DMS153 treated with DMSO at 0.1 percent for 48 hours (cell line): ENCODE measurements at regions not wholly inside any gene's neighbourhood (a gene's known extent, or its start where the extent isn't known, plus 50 kb on each side); places are given as distances from the start of the nearest gene placed in this dataset.
"Not testable (repeated sequence)": the region's sequence is repeated elsewhere in the genome, so short reads cannot be mapped to it uniquely, and the experiment has no call there.

Experiments
- DNase-seq: peaks from one replicate; lab custom pipeline; 2025; ENCODE audit not compliant: unreplicated experiment; lab: John Stamatoyannopoulos, UW

DNA sequence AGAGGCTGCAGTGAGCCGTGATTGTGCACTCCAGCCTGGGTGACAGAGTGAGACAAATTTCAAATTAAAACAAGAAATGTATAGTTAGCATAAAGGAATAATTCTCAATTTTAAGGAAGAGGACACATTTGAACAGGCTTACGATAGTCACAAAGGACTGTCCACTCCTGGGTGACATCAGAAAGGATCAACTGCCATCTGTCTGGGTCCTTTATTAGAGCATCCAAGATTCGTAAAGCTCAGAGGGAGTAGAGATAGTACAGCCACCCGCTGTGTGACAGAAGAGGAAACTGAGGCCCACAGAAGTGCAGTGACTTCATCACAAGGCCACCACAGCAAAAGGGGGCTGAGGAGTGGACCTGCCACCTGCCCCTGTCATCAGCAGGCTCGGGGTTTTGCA lies 149.3 kb upstream of the RBPJ start:
- no peak for DNase-seq

DNA sequence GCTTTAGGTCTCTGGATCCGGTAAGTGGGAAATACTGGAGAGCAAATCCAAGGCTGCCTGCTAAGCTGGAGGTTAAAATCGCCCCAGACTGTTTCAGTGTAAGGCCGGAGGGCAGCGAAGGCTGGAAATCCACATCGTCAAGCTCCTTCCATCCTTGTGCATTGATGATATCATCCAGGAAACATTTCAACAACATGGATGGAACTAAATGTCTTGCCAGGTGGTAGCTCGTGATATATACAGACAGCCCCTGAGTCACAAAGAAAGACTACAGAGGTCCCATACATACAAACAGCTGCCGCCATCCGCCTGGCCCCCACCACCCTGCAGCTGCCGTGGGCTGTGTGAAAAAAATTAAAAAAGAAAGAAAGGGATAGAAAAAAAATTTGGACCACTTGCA lies 148.9 kb upstream of the RBPJ start:
- no peak for DNase-seq

DNA sequence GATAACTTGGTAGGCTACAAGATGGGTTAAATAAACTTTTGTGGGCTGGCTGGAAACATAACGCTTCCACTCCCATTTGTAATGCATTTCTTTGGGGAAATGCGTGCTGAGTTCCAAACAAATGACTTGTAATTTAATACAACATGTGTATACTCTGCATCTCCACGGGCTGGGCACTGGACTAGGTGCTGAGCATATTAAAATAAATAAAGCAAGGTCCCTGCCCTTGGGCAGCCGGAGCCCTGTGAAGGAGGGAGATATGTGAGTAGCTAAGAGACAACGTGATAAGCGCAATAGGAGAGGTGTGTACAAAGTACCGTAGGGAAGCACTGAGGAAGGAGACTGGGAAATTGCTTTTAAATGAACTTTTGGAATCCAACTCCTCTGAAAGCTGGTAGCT lies 147.2 kb upstream of the RBPJ start:
- DNase-seq: no peak

DNA sequence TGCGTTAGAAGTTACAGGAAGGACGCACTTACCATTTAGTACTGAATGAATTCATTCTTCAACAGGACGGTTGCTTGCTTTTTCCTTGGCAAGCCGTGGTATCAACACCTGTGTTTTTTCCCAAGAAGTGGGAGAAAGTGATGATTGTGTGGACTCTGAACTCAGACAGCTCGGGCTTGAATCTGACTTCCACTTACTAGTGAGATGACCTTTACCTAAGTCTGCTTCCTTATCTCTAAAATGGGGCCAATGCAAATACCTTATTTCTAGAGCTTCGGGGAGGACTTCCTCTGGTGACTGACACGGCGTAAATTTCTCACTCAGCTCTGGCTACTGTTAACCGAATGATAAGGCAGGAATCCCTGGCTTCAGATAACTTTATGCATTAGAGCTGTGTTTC lies 146.8 kb upstream of the RBPJ start:
- no peak for DNase-seq

DNA sequence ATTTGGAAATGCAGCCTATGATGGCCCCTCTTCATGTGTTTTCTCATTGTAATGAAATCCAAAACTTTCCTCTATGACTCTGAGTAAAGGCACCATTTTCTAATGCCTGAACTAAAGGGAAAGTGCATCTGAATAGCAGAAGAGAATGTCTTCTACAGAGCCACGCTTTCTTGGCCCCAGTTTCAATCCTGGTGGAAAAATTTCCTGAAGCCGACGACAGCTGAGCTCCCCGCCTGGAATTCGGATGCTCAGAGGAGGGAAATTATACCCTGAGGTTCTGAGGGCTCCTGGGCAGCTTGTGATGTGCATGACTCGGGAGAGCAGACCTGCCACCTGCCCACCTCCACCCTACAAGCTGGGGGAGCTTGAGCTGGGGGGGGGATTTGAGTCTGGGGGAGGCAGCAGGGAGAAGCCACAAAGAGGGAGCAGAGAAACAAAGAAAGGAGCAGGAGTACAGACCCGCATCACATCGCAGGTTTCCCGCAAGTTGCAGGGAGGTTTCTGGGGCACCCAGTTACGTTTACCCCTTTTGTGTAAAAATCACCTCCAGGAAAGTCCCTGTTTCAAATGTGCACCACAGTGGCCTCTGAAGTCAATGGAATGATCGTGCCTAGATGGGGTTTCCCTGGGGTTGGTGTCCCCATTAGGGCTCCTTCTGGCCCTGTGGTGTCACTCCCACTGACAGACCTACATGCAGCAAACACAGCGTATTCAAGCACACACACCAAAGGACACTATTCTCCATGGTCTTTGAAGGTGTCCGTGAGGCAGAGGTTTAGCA lies 145.6 kb upstream of the RBPJ start:
- DNase-seq: no peak

DNA sequence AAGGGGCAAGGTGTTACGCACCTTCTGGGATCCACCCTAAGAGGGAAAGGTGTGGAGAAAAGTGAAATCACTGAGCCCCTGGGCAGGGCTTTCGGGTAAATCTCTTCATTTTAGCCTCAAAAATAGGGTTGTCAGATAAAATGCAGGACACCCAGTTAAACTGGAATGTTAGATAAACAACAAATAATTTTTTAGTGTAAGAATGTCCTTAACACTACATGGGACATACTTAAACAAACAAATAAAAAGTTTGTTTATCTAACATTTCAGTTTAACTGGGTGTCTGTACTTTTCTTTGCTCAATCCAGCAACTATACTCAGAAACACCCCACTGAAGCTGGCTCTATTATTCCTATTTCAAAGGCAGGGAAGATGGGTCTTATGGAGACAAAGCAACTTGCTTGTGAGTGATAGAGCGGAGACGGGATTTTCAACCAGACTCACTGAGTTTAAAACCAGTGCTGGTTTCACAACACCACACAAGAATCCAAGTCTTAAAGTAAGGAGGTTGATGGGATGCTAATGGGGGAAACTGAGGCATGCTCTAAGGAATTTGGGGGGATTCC lies 144.8 kb upstream of the RBPJ start:
- DNase-seq: no peak

DNA sequence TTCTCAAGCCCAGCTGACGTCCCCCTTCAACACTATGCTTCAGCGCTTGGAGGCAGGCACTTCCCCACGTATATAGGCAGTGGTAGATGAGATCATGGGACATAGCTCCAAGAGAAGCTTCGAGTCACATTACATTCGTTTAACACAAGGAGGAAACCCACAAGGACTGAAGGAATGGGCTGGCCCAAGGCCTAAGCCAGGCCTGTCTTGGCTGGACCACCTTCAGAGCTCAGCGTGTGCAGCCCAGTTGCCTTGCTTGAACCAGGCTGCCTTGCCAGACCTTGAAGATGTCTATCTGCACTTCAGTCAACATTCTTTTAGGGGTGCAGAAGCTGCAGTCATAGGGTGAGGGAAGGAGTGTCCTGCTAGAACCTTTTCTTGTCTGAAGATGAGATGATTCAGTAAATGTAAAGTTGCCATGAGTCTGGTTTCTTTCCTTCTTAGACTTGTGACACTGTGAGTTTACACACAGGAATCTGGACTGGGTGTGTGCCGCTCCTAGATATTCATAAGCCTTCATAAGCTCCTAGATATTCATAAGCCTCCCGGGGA lies 144.1 kb upstream of the RBPJ start:
- DNase-seq: no peak

DNA sequence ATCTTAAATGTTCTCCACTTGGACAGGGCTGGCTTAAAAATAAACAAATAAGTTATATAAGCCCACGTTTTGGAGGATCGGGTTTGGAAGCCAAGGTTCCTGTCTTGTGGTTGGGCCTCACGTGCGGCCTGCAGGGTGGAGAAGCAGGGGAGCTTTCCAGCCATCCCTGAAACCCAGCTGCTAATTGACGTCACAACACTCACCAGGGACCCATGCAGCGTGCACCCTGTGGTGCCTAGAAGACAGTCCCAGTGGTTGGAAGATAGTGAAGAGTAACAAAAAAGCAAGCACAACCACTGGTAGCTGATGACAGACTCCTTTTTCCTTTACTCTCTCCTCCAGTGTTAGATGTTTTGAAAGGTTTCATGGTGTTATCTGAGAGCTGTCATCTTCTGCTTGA lies 142.0 kb upstream of the RBPJ start:
- DNase-seq: no peak

DNA sequence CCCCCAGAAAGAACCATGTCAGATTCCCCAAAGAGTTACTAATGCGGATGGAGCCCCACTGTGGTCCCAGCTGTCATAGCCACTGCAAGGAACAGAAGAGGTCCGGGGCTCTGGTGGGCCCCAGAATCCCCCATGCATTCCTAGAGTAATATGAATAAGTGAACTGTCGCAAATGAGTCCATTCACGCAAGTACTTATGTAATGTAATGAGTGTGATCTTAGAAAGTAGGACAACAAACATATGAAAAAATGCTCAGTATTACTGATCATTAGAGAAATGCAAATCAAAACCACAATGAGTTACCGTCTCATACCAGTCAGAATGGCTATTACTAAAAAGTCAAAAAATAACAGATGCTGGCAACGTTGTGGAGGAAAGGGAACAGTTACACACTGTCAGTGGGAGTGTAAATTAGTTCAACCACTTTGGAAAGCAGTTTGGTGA lies 141.5 kb upstream of the RBPJ start:
- DNase-seq: no peak

DNA sequence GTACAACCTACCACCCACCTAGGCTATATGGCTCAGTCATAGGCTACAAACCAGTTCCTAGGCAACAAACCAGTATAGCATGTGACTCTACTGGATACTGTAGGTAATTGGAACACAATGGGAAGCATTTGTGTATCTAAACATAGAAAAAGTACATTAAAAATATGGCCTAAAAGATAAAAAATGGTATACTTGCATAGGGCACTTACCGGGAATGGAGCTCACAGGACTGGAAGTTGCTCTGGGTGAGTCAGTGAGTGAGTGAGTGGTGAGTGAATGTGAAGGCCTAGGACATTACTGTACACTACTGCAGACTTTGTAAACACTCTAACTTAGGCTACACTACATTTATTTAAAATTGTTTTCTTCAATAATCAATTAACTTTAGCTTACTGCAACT lies 139.2 kb upstream of the RBPJ start:
- no peak for DNase-seq

DNA sequence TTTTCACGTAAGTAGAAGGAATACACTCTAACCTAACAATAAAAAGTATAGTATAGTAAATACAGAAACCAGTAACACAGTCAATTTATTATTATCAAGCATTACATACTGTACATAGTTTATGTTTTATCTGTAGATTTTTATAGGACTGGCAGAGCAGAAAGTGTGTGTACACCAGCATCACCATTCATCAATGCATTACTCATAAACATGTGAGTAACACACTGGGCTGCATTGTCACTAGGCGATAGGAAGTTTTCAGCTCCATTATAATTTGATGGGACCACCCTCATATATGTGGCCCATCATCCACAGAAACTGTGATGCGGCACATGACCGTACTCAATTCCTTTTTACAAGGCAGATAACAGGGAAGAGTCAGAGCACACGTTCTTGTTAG lies 137.8 kb upstream of the RBPJ start:
- DNase-seq: no peak

DNA sequence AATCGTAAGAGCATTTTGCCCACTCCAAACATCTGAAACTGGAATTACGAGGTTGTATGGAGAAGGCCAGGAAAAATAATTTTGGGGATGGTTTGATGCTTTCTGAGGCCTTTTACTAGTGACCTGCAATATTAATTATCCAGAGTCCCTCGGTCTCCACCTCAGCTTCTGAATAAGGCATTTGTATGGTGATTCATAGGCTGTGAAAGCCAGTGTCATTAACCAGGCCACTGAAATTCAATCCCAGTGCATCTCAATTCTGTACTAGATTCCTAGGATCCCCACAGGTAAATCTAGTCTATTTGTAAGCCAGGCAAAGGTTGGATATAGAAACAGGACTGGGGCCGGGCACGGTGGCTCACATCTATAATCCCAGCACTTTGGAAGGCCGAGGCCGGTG lies 135.4 kb upstream of the RBPJ start:
- no peak for DNase-seq

DNA sequence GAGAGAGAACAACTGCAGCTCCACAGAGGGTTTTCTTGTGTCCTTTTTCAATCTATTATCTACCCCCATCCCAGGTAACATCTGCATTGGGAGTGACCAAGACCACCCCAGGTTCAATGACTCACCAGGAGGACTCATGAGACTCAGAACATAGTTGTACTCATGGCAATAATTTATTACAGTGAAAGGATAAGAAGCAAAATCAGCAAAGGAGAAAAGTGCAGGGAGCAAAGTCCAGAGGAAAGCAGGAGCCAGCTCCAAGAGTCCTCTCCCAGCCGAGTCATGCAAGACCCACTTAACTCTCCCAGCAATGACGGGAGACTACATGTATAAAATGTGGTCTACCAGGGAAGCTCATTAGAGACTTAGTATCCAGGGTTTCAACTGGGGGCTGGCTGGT lies 129.5 kb upstream of the RBPJ start:
- DNase-seq: no peak

DNA sequence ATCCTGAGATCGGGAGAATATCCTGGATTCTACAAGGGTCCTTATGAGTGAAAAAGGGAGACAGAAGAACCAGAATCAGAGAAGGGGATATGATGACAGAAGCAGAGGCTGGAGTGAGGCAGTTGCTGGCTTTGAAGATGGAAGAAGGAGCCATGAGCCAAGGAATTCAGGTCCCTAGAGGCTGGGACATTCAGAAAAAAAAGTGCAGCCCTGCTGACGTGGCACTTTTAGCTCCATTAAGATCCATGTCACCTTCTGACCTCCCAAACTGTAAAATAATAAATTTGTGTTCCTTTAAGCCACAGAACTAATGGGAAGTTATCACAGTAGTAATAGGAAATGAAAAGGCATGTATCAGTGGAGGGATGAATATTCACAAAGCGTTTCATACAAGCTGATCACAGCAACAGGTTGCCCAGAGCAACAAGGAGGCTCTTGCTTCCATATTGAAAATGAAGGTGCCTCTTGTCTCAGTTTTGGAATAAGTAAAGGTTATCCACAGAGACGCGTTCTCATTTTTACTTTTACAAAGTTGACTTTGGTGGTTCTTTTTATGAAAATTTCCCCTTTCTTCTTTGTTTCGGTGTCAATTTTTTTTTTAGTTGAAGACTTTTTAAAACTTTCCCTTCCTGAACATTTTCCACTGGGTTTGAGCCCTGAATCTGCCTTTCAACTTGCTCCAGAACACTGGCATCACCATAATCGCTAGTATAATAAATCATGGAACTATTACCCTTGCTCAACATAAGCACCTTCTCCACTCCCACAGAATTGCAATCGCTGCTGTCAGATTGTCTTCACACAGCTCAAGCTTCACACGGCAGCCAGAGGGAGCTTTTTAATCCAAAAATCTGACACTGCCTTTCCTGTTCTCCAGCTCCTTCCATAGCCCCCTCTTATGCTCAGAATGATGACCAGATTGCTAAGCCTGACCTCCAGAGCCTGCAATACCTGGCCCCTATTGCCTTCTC lies 127.6 kb upstream of the RBPJ start:
- DNase-seq: no peak

DNA sequence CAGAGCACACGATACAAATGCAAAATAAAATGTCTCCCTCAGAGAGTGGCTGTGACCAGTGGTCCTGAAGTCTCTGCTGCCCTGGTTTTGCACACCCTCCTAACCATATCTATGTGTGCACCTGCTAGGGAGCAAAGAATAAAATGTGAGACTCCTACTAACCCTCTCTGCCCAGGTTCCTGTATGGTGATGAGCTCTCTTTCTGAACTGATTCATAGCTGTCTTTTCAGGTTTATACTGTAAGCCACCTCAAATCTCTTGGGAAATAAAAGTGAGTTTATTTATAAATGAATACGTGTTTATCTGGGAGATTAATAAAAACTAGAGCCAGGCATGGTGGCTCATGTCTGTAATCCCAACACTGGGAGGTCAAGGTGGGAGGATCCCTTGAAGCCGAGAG lies 126.0 kb upstream of the RBPJ start:
- DNase-seq: no peak

DNA sequence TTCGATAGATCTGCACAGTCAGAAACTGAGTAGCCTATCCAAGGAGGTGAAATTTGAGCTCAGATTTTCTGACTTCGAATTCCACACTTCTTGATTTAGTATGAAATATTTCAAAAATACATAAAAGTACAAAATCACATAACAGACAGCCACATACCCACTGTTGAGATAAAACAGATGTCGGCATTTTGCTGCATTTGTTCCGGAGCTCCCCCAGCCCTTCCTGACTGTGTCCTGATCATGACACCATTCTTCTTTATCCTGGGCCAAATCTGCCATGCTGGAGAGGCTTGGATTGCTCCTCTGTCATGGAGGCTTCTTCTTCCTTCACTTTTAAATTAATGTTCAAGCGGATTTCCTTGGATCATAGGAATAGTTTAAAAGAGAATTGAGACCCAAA lies 124.2 kb upstream of the RBPJ start:
- DNase-seq: no peak

DNA sequence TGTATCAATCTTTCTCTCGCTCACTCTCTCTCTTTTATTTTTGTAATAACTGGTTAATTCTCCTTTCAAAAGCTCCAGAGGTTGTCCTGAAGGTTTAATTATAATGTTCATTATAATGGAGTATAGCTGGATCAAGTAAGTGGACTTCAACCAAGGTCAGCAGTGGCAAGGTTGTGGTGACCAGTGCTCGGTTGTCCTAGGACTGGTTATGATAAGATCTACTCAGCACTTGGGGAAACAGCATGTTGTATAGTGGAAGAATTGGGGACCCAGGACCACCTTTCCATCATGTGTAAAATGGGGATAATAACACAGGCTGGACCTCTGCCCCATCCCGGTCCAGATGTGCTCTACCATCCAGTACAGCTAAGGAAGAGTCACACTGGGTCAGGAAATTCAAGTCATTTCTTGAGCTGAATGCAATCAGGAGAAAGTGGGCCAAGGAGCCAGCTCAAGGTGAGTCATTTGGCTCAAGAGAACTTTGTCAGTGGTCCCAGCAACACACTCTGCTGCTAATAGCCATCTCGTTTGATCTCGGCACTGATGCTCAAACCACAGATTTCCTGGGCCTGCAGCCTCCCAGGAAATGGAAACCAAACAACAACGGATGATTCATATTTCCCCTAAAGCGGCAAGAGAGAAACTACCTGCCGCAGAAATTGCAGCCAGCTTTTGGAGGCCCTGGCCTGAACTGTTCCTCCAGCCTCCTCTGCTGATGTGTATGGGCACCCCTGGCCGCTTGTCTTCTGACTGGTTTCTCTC lies 123.6 kb upstream of the RBPJ start:
- no peak for DNase-seq

DNA sequence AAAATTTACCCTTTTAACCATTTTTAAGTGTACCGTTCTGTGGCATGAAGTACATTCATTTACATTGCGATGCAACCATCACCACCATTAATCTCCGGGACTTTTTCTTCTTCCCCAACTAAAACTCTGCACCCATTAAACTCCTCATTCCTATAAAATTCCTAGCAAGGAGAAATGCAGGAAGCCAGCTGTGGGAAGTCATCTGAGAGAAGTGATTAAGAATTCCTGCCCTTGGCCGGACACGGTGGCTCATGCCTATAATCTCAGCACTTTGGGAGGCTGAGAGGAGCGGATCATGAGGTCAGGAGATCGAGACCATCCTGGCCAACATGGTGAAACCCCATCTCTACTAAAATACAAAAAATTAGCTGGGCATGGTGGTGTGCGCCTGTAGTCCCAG lies 121.9 kb upstream of the RBPJ start:
- not testable (repeated sequence) for DNase-seq

DNA sequence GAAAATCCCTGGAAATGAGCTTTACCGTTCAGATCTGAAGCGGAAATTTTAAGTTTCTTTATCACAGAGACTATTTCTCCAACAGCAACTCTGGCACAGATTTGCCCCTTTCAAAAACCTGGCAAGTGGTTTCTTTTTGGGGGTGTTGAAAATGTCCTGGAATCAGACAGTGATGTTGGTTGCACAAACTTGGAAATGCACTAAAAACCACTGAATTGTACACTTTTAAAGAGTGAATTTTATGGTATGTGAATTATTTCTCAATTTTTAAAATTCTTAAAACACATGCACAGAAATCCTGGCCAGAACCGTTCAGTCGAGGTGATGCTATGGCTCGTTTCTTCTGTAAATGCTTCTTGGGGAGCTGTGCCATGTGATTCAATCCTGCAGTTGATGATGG lies 121.2 kb upstream of the RBPJ start:
- DNase-seq: no peak

DNA sequence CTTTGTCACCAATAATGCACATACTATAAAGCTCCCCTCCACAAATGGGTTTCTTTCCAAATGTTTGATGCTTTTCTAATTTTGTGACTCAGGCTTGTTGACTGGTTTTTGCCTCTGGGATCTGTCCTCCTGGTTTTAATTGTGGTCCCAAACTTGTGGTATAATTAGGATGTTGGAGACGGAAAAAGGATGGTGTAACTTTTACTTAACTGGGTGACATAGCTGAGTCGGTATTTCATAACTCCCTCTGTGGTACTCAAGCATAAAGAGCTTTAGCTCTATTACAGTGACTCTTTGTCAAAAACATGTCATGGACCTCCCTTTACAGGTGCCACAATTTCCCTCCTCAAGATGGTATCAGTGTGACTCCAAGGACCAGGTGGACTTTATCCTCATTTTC lies 119.7 kb upstream of the RBPJ start:
- no peak for DNase-seq

DNA sequence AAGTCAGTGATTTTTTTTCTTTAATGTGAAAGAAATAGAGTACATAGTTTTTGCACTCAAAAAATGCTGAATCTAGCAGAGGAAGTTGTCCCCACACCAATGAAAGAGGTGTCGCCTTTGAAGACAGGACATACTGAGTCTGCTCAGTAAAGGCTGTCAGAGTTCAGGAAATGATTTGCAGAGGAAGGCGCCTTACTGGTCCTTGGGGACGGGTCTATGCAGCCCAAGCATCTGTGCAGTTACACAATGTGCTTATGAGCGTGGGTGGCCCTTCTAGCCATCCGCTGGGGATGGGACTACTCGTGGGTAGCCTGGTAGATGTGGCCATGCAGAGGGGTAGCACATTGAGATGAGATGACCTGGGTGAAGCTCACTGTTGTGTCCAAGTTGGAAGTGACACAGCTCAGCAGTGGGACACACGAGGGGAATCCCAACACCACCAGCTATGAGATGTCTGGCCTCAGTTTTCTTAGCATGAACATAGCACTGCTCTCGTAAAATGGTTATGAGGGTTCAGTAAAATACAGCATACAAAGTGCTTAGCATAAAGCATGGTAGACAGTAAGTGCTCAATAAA lies 116.5 kb upstream of the RBPJ start:
- no peak for DNase-seq
